Activated CD8-positive, alpha-beta memory T cell treated with anti-CD3 and anti-CD28 coated beads, Interleukin-2, amount 10 ng/mL, durations not matched to agents 7 days and 5 days (primary cell): ENCODE measurements at regions not wholly inside any gene's neighbourhood (a gene's known extent, or its start where the extent isn't known, plus 50 kb on each side); places are given as distances from the start of the nearest gene placed in this dataset.

Experiments
- ATAC-seq: fragments of 150-1000 bp; cut with Tn5 transposase; one replicate; pipeline ENCODE4 v1.10.0; 2021; ENCODE audit warnings: moderate library complexity
- CTCF ChIA-PET: fragments of 350-600 bp; sonication (Branson Sonifier 250); formaldehyde crosslinking; loops from one replicate; lab custom pipeline; 2021; ENCODE audit warnings: antibody characterized with exemption; lab: Charles Lee
- DNase-seq: peaks from one replicate; pipeline ENCODE4 v3.0.0-alpha.2; 2020
- H3K27ac Mint-ChIP-seq: one replicate; pipeline ENCODE4 v1.8.0; 2021; ENCODE audit warnings: mild to moderate bottlenecking, mixed read lengths
- H3K27me3 Mint-ChIP-seq: one replicate; pipeline ENCODE4 v1.8.0; 2021; ENCODE audit warnings: mixed read lengths
- H3K36me3 Mint-ChIP-seq: one replicate; pipeline ENCODE4 v1.8.0; 2021; ENCODE audit warnings: mild to moderate bottlenecking, mixed read lengths
- H3K4me1 Mint-ChIP-seq: one replicate; pipeline ENCODE4 v1.8.0; 2021; ENCODE audit warnings: mixed read lengths
- H3K4me3 Mint-ChIP-seq: one replicate; pipeline ENCODE4 v1.8.0; 2021; ENCODE audit warnings: mild to moderate bottlenecking, moderate library complexity, mixed read lengths
- H3K9me3 Mint-ChIP-seq: one replicate; pipeline ENCODE4 v1.8.0; 2022; ENCODE audit warnings: low read depth, mixed read lengths

- H3K9me3 Mint-ChIP-seq: no peaks in the 10 kb centered on the region
- peaks cover 6% of the 10 kb centered on the region for H3K27me3 Mint-ChIP-seq
- no peak overlapping the region for H3K4me3 Mint-ChIP-seq
- H3K36me3 Mint-ChIP-seq: no peaks in the 10 kb centered on the region
- CTCF ChIA-PET: no interaction called here
- DNase-seq (peak; percentile 7), ATAC-seq (no peak)
- no peak overlapping the region for H3K27ac Mint-ChIP-seq
- H3K4me1 Mint-ChIP-seq: no peaks in the 10 kb centered on the region
Observed at GRCh38 chr2:235146871-235147565, 195.2 kb downstream of the SH3BP4 start.

- peaks cover 6% of the 10 kb centered on the region for H3K27me3 Mint-ChIP-seq
- no peaks in the 10 kb centered on the region for H3K4me1 Mint-ChIP-seq
- H3K4me3 Mint-ChIP-seq: no peak overlapping the region
- CTCF ChIA-PET: no interaction called here
- no peak for ATAC-seq
- no peaks in the 10 kb centered on the region for H3K9me3 Mint-ChIP-seq
- H3K36me3 Mint-ChIP-seq: no peaks in the 10 kb centered on the region
- peak; percentile 19 for DNase-seq
- no peak overlapping the region for H3K27ac Mint-ChIP-seq
Observed at GRCh38 chr2:235148201-235149170, 196.7 kb downstream of the SH3BP4 start.

GRCh38 chr2:235149240-235149659 lies 197.4 kb downstream of the SH3BP4 start:
- no peaks in the 10 kb centered on the region for H3K4me1 Mint-ChIP-seq
- H3K36me3 Mint-ChIP-seq: no peaks in the 10 kb centered on the region
- H3K4me3 Mint-ChIP-seq: no peak overlapping the region
- peak; percentile 5 for DNase-seq
- no peak overlapping the region for H3K27ac Mint-ChIP-seq
- CTCF ChIA-PET: no interaction called here
- H3K9me3 Mint-ChIP-seq: no peaks in the 10 kb centered on the region
- peaks cover 6% of the 10 kb centered on the region for H3K27me3 Mint-ChIP-seq
- ATAC-seq: no peak

- CTCF ChIA-PET: no interaction called here
- no peak for ATAC-seq
- H3K4me1 Mint-ChIP-seq: no peaks in the 10 kb centered on the region
- peaks cover 6% of the 10 kb centered on the region for H3K27me3 Mint-ChIP-seq
- no peak for DNase-seq
- H3K36me3 Mint-ChIP-seq: no peaks in the 10 kb centered on the region
- no peak overlapping the region for H3K4me3 Mint-ChIP-seq
- H3K9me3 Mint-ChIP-seq: no peaks in the 10 kb centered on the region
- H3K27ac Mint-ChIP-seq: no peak overlapping the region
Observed at GRCh38 chr2:235149736-235150135, 197.9 kb downstream of the SH3BP4 start.

GRCh38 chr2:235151152-235151551 lies 199.3 kb downstream of the SH3BP4 start:
- Mint-ChIP-seq H3K27me3 (peaks cover 4% of the 10 kb centered on the region), H3K9me3 (no peaks in the 10 kb centered on the region), H3K4me1 (no peaks in the 10 kb centered on the region), H3K4me3 (no peak overlapping the region), H3K36me3 (no peaks in the 10 kb centered on the region), H3K27ac (no peak overlapping the region)
- ATAC-seq (no peak), DNase-seq (no peak)
- CTCF ChIA-PET: no interaction called here

- Mint-ChIP-seq H3K36me3 (no peaks in the 10 kb centered on the region), H3K4me1 (no peaks in the 10 kb centered on the region), H3K9me3 (no peaks in the 10 kb centered on the region), H3K4me3 (no peak overlapping the region), H3K27ac (no peak overlapping the region), H3K27me3 (no peaks in the 10 kb centered on the region)
- DNase-seq (no peak), ATAC-seq (no peak)
- CTCF ChIA-PET: no interaction called here
Observed at GRCh38 chr2:235155163-235155562, 203.3 kb downstream of the SH3BP4 start.

- no peak for DNase-seq
- CTCF ChIA-PET: no interaction called here
- no peaks in the 10 kb centered on the region for H3K36me3 Mint-ChIP-seq
- H3K27me3 Mint-ChIP-seq: no peaks in the 10 kb centered on the region
- no peak for ATAC-seq
- H3K9me3 Mint-ChIP-seq: no peaks in the 10 kb centered on the region
- H3K4me3 Mint-ChIP-seq: no peak overlapping the region
- no peak overlapping the region for H3K27ac Mint-ChIP-seq
- H3K4me1 Mint-ChIP-seq: no peaks in the 10 kb centered on the region
Observed at GRCh38 chr2:235156055-235156454, 204.2 kb downstream of the SH3BP4 start.

GRCh38 chr2:235157746-235158482 lies 206.1 kb downstream of the SH3BP4 start:
- H3K4me3 Mint-ChIP-seq: no peak overlapping the region
- DNase-seq: no peak
- H3K27me3 Mint-ChIP-seq: no peaks in the 10 kb centered on the region
- H3K4me1 Mint-ChIP-seq: no peaks in the 10 kb centered on the region
- no peak overlapping the region for H3K27ac Mint-ChIP-seq
- CTCF ChIA-PET: no interaction called here
- H3K9me3 Mint-ChIP-seq: no peaks in the 10 kb centered on the region
- H3K36me3 Mint-ChIP-seq: no peaks in the 10 kb centered on the region
- ATAC-seq: no peak

- Mint-ChIP-seq H3K9me3 (no peaks in the 10 kb centered on the region), H3K36me3 (no peaks in the 10 kb centered on the region), H3K27me3 (no peaks in the 10 kb centered on the region), H3K4me1 (no peaks in the 10 kb centered on the region), H3K27ac (no peak overlapping the region), H3K4me3 (no peak overlapping the region)
- no peak for DNase-seq
- no peak for ATAC-seq
- CTCF ChIA-PET: no interaction called here
Observed at GRCh38 chr2:235160281-235160810, 208.5 kb downstream of the SH3BP4 start.

GRCh38 chr2:235161565-235161964 lies 209.7 kb downstream of the SH3BP4 start:
- CTCF ChIA-PET: no interaction called here
- Mint-ChIP-seq H3K4me3 (no peak overlapping the region), H3K27me3 (no peaks in the 10 kb centered on the region), H3K9me3 (no peaks in the 10 kb centered on the region), H3K36me3 (no peaks in the 10 kb centered on the region), H3K4me1 (no peaks in the 10 kb centered on the region), H3K27ac (no peak overlapping the region)
- ATAC-seq: no peak
- DNase-seq: no peak

GRCh38 chr2:235162082-235162836 lies 210.4 kb downstream of the SH3BP4 start:
- H3K4me1 Mint-ChIP-seq: no peaks in the 10 kb centered on the region
- no peaks in the 10 kb centered on the region for H3K9me3 Mint-ChIP-seq
- H3K36me3 Mint-ChIP-seq: no peaks in the 10 kb centered on the region
- DNase-seq (no peak), ATAC-seq (no peak)
- no peaks in the 10 kb centered on the region for H3K27me3 Mint-ChIP-seq
- CTCF ChIA-PET: interaction anchor here (0.6 kb wide), 1 partner anchor 1858 kb away, joined by 3 read pairs; no protein-coding TSS in a partner anchor
- no peak overlapping the region for H3K4me3 Mint-ChIP-seq
- no peak overlapping the region for H3K27ac Mint-ChIP-seq

GRCh38 chr2:235162837-235163197 lies 211.0 kb downstream of the SH3BP4 start:
- Mint-ChIP-seq H3K27me3 (no peaks in the 10 kb centered on the region), H3K4me1 (no peaks in the 10 kb centered on the region), H3K4me3 (no peak overlapping the region), H3K9me3 (no peaks in the 10 kb centered on the region), H3K36me3 (no peaks in the 10 kb centered on the region), H3K27ac (no peak overlapping the region)
- CTCF ChIA-PET: interaction anchor here (0.6 kb wide), 1 partner anchor 1859 kb away, joined by 3 read pairs; no protein-coding TSS in a partner anchor
- DNase-seq (no peak), ATAC-seq (no peak)

GRCh38 chr2:235165136-235165535 lies 213.3 kb downstream of the SH3BP4 start:
- Mint-ChIP-seq H3K27me3 (no peaks in the 10 kb centered on the region), H3K27ac (no peak overlapping the region), H3K4me3 (no peak overlapping the region), H3K4me1 (no peaks in the 10 kb centered on the region), H3K9me3 (peaks cover 3% of the 10 kb centered on the region), H3K36me3 (no peaks in the 10 kb centered on the region)
- ATAC-seq: no peak
- CTCF ChIA-PET: no interaction called here
- DNase-seq: no peak
